T-helper 2 cell (primary cell): ENCODE measurements at regions not wholly inside any gene's neighbourhood (a gene's known extent, or its start where the extent isn't known, plus 50 kb on each side); places are given as distances from the start of the nearest gene placed in this dataset.
"Not testable (repeated sequence)": the region's sequence is repeated elsewhere in the genome, so short reads cannot be mapped to it uniquely, and the experiment has no call there.

Source experiments
- DNase-seq, 5 experiments: peaks; one replicate each; pipeline versions ENCODE4 v3.0.0 to v3.0.0-alpha.2; 2012 to 2022

- not testable (repeated sequence) for DNase-seq
Observed at GRCh38 chr11:116666673-116667249, 106.0 kb downstream of the BUD13 start.

- DNase-seq = no peak
Observed at GRCh38 chr11:116665523-116665922, 107.3 kb downstream of the BUD13 start.

GRCh38 chr11:116661056-116661455 lies 111.7 kb downstream of the BUD13 start:
- no peak for DNase-seq

GRCh38 chr11:116660011-116660410 lies 112.8 kb downstream of the BUD13 start:
- DNase-seq = no peak

- DNase-seq = no peak
Observed at GRCh38 chr11:116658876-116659535, 113.8 kb downstream of the BUD13 start.

GRCh38 chr11:116657842-116658825 lies 114.7 kb downstream of the BUD13 start:
- DNase-seq = no peak

GRCh38 chr11:116656011-116656410 lies 116.8 kb downstream of the BUD13 start:
- no peak for DNase-seq

- DNase-seq = no peak
Observed at GRCh38 chr11:116654526-116654925, 118.3 kb downstream of the BUD13 start.

GRCh38 chr11:116653206-116653605 lies 119.6 kb downstream of the BUD13 start:
- DNase-seq = no peak

- no peak for DNase-seq
Observed at GRCh38 chr11:116651737-116652237, 121.0 kb downstream of the BUD13 start.

GRCh38 chr11:116651098-116651736 lies 121.6 kb downstream of the BUD13 start:
- DNase-seq = no peak

- DNase-seq = no peak
Observed at GRCh38 chr11:116650052-116650451, 122.7 kb downstream of the BUD13 start.

- no peak for DNase-seq
Observed at GRCh38 chr11:116649268-116649667, 123.5 kb downstream of the BUD13 start.

- no peak for DNase-seq
Observed at GRCh38 chr11:116648247-116649174, 124.3 kb downstream of the BUD13 start.

- DNase-seq = no peak
Observed at GRCh38 chr11:116647305-116648080, 125.3 kb downstream of the BUD13 start.

GRCh38 chr11:116646191-116646590 lies 126.6 kb downstream of the BUD13 start:
- no peak for DNase-seq

- DNase-seq = no peak
Observed at GRCh38 chr11:116644941-116645305, 127.9 kb downstream of the BUD13 start.

GRCh38 chr11:116644201-116644940 lies 128.4 kb downstream of the BUD13 start:
- DNase-seq = no peak

GRCh38 chr11:116643521-116643920 lies 129.3 kb downstream of the BUD13 start:
- DNase-seq = no peak

GRCh38 chr11:116642902-116643301 lies 129.9 kb downstream of the BUD13 start:
- DNase-seq = no peak
